ENCODE measurements at regions not wholly inside any gene's neighbourhood (a gene's known extent, or its start where the extent isn't known, plus 50 kb on each side); places are given as distances from the start of the nearest gene placed in this dataset.

DNA sequence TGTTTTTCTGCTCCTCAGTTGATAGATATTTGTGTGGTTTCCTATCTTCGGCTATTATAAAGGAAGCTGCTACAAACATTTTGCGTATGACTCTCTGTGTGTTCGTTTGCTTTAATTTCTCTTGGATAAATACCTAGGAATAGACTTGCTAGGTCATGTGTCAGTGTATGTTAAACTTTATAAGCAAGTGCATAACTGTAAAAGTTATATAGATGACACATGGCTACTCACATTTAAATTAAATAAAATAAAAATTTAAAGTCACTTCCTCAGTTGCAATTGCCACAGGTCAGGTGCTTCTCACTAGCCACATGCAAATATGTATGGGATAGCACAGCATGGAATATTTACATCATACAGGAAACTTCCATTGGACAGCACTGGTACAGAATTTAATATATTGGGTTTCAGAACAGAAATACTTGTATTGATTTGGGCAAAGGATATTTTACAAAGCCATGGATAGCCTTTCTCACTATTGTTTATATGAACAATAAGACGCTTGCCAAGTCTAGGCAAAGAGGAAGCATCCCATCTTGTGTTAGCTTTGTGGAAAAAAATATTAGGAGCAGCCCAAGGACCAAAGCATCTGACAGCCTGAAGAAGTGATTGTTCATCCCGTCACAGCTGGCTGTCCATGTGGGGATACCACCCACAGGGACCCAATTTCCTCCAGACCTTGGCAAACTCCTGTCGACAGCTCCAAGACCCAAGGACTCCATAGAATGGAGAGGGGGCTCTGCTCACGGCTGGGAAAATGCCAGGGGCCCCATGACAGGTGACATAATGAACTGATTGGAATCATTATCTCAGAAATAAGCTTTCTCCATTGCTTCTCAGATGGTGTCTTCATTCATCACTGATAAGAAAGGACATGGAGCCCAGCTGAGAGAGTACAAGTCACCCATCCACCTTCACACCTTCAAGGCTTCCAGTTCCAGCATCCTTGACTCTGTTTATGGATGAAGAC is 196.7 kb downstream of the SH3BP4 start:
- no peak overlapping the region for H3K4me3 Mint-ChIP-seq
- no peaks in the 10 kb centered on the region for H3K9me3 Mint-ChIP-seq
- no peaks in the 10 kb centered on the region for H3K36me3 Mint-ChIP-seq (ENCODE audit: low read depth)
- H3K27ac Mint-ChIP-seq = no peak overlapping the region
- no peak for ATAC-seq (replicated peaks)
- H3K4me1 Mint-ChIP-seq = no peaks in the 10 kb centered on the region
- H3K27me3 Mint-ChIP-seq = peaks cover 25% of the 10 kb centered on the region

DNA sequence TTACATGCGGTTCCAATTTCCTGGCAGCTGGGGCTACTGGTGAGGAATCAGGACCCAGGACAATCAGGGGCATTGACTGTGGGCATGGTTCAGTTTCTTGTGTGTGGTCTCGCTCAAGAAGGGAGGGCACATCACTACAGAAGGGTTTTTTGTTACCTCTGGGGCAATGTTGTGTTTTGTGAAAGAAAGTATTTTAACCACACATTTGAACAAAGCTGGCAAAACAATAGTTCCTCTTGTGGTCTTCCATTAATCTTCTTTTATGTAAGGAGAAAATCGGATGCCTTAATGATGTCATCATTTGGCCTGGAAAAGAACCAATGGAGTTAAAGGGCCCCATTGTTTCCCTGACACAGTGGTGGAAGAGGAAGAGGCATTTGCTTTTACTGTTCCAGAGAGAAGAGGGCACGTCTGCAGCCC is 197.4 kb downstream of the SH3BP4 start:
- Mint-ChIP-seq H3K4me3 (no peak overlapping the region), H3K4me1 (no peaks in the 10 kb centered on the region), H3K27ac (no peak overlapping the region), H3K36me3 (ENCODE audit: low read depth) (no peaks in the 10 kb centered on the region), H3K27me3 (peaks cover 27% of the 10 kb centered on the region), H3K9me3 (no peaks in the 10 kb centered on the region)
- no peak for ATAC-seq (replicated peaks)

DNA sequence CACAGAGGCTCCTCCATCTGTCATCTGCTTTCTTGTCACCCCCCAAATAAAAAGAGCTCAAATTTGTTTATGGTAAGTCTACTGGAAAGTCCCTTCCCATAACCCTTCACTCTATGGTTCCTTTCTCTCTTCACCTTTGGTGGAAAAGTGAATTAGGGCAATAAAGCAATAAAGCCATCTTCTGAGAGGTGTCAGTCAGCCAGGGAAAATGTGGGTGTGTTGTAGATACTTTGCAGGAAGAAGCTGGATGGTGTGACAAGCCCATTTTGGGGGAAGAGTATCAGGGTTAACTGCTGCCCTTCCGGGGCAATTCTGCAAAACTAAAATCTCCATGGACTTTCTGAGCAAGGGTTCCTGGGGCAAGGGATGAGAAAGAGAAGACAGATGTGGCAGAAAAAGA is 197.9 kb downstream of the SH3BP4 start:
- ATAC-seq (replicated peaks) = no peak
- Mint-ChIP-seq H3K27me3 (peaks cover 26% of the 10 kb centered on the region), H3K4me1 (no peaks in the 10 kb centered on the region), H3K9me3 (no peaks in the 10 kb centered on the region), H3K27ac (no peak overlapping the region), H3K36me3 (ENCODE audit: low read depth) (no peaks in the 10 kb centered on the region), H3K4me3 (no peak overlapping the region)

DNA sequence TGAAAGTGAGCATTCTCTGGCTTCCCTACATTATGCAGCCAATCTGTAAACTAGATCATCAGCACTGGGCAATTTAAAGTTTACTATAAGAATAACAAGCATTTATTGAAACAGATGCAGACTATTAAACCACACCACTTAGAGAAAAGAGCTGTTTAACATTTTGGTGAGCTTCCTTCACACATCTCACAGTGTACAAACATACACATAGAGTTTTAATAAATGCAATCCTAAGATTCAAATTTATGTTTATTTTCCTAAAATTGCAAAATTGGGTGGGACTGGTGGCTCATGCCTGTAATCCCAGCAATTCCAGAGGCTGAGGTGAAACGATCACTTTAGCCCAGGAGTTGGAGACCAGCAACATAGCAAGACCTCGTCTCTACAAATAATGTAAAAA is 199.3 kb downstream of the SH3BP4 start:
- no peak overlapping the region for H3K4me3 Mint-ChIP-seq

DNA sequence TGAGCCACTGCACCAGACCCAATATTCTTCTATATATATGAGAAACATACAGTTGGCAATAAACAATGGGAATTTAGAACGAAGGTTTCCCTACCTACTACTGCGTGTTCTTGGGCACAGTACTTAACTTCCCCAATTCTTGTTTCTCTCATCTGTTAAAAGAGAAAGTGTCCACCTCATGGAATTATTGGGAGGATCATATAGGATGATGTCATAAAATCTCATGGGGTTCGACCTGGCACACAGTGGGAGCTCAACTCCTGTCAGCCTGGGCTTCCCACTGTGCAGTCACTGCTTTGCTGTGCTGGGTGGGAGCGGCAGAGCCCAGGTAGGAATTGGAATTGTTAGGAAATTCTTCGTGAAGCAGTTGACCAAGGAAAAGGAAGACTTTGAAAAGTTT is 203.3 kb downstream of the SH3BP4 start:
- no peaks in the 10 kb centered on the region for H3K36me3 Mint-ChIP-seq (ENCODE audit: low read depth)
- no peaks in the 10 kb centered on the region for H3K9me3 Mint-ChIP-seq
- H3K27me3 Mint-ChIP-seq = peaks cover 22% of the 10 kb centered on the region
- no peak overlapping the region for H3K4me3 Mint-ChIP-seq
- no peak for ATAC-seq (replicated peaks)
- H3K4me1 Mint-ChIP-seq = no peaks in the 10 kb centered on the region
- H3K27ac Mint-ChIP-seq = no peak overlapping the region

More for the DNA sequence above, 199.3 kb downstream of the SH3BP4 start:
- Mint-ChIP-seq H3K9me3 (no peaks in the 10 kb centered on the region), H3K27me3 (peaks cover 22% of the 10 kb centered on the region), H3K27ac (no peak overlapping the region), H3K4me1 (no peaks in the 10 kb centered on the region), H3K36me3 (ENCODE audit: low read depth) (no peaks in the 10 kb centered on the region)
- no peak for ATAC-seq (replicated peaks)

DNA sequence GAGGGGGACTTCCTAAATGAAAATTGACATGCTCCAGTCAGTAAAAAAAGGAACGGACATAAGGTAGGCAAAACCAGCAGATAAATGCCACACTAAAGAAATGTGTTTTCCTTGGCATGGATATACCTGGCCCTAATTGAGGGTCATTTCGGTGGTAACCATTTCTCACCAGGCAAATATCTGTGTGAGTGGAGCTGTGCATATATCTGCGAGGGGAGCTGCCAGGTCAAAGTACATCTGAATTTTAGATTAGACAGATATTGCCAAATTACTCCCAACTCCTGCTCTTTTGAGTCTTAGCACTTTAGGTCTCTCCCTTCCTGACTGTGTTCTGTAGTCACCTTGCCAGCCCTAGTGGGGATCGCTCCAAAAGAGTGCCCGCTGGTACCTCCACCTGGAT is 204.2 kb downstream of the SH3BP4 start:
- Mint-ChIP-seq H3K4me3 (no peak overlapping the region), H3K27me3 (peaks cover 24% of the 10 kb centered on the region)

DNA sequence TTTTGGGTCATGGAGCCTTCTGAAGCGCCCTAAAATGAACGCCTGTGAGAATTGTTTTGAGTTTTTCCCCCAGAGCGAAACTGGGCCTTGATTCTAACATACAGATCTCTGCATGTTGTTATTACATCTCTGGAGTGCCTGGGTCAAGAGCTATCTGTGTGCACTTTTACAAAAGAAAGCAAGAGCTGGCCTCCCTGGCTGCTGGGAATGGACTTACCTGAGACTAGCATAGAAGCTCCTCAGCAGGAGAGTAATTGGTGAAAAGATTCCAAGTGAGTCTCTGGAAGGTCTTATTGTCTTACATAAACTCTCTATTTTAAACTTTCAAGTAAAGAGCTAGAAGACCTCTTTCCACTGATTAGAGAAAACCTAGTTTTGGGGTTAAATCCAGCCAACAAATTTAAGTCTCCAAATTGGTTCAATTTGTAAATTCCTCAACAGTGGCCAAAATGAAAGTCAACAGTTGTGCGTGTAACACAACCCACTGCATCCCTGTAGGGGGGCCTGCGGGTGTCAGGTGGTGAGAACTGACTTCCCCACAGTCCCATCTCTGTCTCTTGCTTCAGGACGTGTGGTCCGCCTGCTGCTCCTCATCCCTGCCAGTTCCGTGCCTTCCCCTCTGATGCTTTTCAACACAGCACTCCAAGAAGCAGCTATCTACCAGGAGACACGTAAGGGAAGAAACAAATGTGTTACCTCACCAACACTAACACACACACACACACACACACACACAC is 206.1 kb downstream of the SH3BP4 start:
- Mint-ChIP-seq H3K27ac (no peak overlapping the region), H3K9me3 (no peaks in the 10 kb centered on the region), H3K4me1 (no peaks in the 10 kb centered on the region), H3K4me3 (no peak overlapping the region), H3K36me3 (ENCODE audit: low read depth) (no peaks in the 10 kb centered on the region), H3K27me3 (peaks cover 33% of the 10 kb centered on the region)
- no peak for ATAC-seq (replicated peaks)

More for the DNA sequence above, 204.2 kb downstream of the SH3BP4 start:
- H3K4me1 Mint-ChIP-seq = no peaks in the 10 kb centered on the region
- no peak for ATAC-seq (replicated peaks)
- no peaks in the 10 kb centered on the region for H3K36me3 Mint-ChIP-seq (ENCODE audit: low read depth)
- no peaks in the 10 kb centered on the region for H3K9me3 Mint-ChIP-seq
- H3K27ac Mint-ChIP-seq = no peak overlapping the region

DNA sequence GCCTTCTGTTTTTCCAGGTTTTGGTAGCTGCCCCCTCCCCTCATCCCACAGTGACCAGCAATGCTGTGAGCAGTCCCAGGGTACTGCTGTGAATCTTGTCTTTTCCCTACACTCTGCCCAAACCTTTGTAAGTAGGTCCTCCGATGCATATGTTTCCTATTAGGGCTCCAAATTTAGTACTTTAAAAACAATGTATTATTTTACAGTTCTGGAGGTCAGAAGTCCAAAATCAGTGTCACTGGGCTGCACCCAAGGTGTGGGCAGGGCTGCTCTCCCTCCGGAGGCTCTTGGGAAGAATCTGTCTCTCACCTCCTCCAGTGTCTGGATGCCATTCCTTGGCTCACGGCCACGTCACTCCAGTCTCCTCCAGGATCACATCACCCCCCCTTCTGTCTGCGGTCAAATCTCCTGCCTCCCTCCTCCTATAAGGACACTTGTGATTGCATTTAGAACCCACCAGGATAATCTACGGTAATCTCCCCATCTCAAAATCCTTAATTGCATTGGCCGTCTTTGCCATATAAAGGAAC is 208.5 kb downstream of the SH3BP4 start:
- no peak for ATAC-seq (replicated peaks)
- no peak overlapping the region for H3K4me3 Mint-ChIP-seq
- H3K36me3 Mint-ChIP-seq (ENCODE audit: low read depth) = no peaks in the 10 kb centered on the region
- peaks cover 33% of the 10 kb centered on the region for H3K27me3 Mint-ChIP-seq
- H3K27ac Mint-ChIP-seq = no peak overlapping the region
- no peaks in the 10 kb centered on the region for H3K9me3 Mint-ChIP-seq
- H3K4me1 Mint-ChIP-seq = no peaks in the 10 kb centered on the region

DNA sequence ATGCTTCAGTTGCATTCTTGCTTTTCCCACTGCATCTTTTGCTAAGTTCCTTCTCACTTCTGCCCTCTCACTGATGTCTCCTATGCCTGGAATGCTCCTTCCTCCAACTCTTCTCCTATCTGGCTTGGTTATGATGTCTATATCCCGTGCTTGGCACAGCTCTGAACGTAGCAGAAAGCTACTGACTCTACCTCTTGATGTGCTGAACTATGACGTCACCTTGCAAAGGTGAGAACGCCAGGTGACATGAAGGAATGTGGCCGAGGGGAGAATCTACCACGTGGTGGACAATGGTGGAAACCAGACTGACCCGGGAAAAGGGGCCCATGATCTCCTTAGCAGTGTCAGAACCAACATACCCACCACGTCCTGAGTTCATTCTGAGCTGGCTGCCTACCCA is 209.7 kb downstream of the SH3BP4 start:
- H3K4me3 Mint-ChIP-seq = no peak overlapping the region
- peaks cover 37% of the 10 kb centered on the region for H3K27me3 Mint-ChIP-seq
- H3K27ac Mint-ChIP-seq = no peak overlapping the region
- H3K4me1 Mint-ChIP-seq = no peaks in the 10 kb centered on the region
- no peaks in the 10 kb centered on the region for H3K9me3 Mint-ChIP-seq
- no peak for ATAC-seq (replicated peaks)
- H3K36me3 Mint-ChIP-seq (ENCODE audit: low read depth) = no peaks in the 10 kb centered on the region

DNA sequence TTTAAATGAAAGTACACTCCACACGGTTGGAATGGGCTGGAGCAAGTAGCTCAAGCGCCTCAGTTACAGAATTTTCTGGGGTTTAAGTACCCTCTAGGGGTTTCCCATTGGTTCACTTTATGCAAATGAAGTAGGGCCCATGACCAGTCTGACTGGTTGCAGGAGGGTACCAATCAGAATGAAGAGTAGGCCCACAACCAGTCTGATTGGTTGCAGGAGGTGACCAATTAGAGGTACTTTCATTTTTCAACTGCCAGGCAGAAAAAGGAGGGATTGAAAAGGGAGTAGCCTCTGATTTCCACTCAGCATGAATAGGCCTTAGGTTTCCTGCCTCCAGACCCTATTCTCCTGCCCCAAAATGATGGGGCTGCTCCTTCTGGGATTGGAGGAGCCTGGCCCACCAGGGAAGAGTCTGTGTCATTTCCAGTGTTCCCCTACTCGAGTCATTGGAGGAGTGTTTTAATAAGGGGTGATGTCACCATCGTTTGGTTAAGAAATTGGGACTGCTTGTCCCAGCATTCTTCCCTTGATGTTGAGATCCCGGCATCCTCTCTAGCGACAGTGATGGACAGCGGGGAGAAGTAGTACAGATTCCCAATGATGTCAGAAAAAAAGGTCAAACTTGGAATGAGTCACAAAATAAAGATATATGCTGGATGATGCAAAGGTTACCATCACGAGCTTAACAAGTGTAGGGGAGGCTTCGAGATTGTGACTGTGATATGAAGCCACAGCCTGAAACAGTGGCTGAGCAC is 210.4 kb downstream of the SH3BP4 start:
- H3K36me3 Mint-ChIP-seq (ENCODE audit: low read depth) = no peaks in the 10 kb centered on the region
- no peak overlapping the region for H3K4me3 Mint-ChIP-seq
- H3K4me1 Mint-ChIP-seq = no peaks in the 10 kb centered on the region
- H3K27me3 Mint-ChIP-seq = peaks cover 32% of the 10 kb centered on the region
- no peaks in the 10 kb centered on the region for H3K9me3 Mint-ChIP-seq
- no peak for ATAC-seq (replicated peaks)
- H3K27ac Mint-ChIP-seq = no peak overlapping the region

DNA sequence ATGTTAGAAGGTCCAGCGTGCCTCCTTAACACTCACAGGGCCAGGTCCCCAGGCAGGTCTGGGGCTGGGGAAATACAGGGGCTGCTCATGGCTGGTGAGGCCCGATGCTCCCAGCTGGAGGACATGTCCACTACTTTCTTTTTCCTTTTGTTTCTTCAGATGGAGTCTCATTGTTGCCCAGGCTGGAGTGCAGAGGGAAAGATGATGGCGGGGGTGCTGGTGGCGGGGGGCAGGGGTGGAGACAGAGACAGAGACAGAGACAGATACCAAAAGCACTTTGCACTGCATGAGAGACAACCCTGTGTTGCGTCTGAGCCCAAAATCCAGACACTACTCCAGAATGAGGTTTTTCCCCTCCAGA is 211.0 kb downstream of the SH3BP4 start:
- ATAC-seq (replicated peaks) = no peak
- no peak overlapping the region for H3K4me3 Mint-ChIP-seq
- H3K4me1 Mint-ChIP-seq = no peaks in the 10 kb centered on the region
- no peaks in the 10 kb centered on the region for H3K36me3 Mint-ChIP-seq (ENCODE audit: low read depth)
- no peak overlapping the region for H3K27ac Mint-ChIP-seq
- peaks cover 32% of the 10 kb centered on the region for H3K27me3 Mint-ChIP-seq
- no peaks in the 10 kb centered on the region for H3K9me3 Mint-ChIP-seq

DNA sequence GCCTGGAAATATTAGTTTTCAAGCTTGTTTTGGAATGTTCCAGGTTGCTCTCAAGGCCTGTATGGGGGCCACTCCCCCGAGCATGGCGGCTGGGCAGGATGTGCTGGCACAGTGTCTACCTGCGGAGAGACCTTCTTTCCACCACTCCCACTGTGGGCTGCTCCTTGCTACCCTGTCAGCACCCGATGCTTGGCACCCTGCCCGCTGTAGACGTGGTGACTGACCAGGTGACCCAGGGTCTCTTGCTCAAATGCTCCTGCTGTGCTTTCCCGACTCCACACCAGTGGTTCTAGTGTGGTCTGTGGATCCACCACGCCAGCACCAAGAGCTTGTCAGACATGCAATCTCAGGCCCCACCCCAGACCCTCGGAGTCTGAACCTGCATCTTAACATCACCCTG is 213.3 kb downstream of the SH3BP4 start:
- H3K9me3 Mint-ChIP-seq = peaks cover 5% of the 10 kb centered on the region
- no peak overlapping the region for H3K27ac Mint-ChIP-seq
- no peak for ATAC-seq (replicated peaks)
- H3K27me3 Mint-ChIP-seq = peaks cover 24% of the 10 kb centered on the region
- no peaks in the 10 kb centered on the region for H3K36me3 Mint-ChIP-seq (ENCODE audit: low read depth)
- H3K4me3 Mint-ChIP-seq = no peak overlapping the region
- H3K4me1 Mint-ChIP-seq = no peaks in the 10 kb centered on the region

DNA sequence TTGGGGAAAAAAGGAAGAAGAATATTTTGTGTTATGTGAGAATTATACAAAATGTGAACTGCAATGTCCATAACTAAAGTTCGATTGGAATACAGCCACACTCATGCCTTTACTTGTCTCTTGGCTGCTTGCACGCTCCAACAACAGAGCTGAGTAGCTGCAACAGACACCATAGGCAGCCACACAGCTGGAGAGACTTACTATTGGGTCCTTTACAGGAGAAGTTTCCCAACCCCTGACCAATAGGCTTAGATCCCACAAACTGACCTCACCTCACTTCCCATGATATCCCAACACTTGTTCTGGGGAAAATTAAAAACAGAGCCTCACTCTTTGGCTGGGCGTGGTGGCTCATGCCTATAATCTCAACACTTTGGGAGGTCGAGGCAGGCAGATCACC is 213.8 kb downstream of the SH3BP4 start:
- no peak for ATAC-seq (replicated peaks)
- H3K27ac Mint-ChIP-seq = no peak overlapping the region
- H3K9me3 Mint-ChIP-seq = peaks cover 5% of the 10 kb centered on the region
- H3K36me3 Mint-ChIP-seq (ENCODE audit: low read depth) = no peaks in the 10 kb centered on the region
- H3K4me3 Mint-ChIP-seq = no peak overlapping the region
- no peaks in the 10 kb centered on the region for H3K4me1 Mint-ChIP-seq
- H3K27me3 Mint-ChIP-seq = peaks cover 19% of the 10 kb centered on the region

DNA sequence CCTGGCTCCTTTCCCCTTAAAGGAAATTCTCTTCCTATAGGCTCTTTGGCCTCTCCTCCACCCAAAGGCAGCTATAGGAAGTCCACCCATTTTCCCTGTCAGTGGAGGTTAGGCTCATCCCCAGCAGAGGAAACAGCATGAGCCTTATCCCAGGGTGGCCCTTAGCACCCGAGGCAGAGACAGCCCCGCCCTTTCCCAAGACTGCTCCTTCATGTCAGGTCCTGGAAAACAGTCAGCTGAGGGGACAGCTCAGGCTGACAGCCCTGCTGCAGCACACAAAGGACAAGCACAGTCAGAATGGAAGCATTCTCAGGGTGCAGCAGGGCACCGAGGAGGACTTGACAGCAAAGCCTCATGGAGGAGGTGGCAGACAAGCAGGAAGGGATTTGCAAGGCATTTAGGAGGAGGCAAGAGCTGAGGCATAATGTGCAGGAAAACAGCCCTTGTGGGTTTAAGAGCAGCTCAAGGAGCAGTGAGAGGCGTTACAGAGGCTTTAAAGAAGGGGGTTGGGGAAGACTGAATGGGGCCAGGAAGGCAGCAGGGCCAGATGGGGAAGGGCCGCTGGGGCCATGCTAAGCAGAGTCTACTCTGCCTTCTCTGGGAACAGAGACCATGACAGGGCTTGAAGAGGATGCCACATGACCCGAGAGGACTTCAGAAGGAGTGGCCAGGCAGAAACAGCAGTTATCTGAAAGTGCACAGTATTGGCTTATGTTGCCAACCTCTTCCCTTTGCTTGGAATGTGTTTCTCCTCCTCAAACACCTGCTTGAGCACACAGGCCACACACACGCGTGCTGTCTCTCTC is 216.6 kb downstream of the SH3BP4 start:
- H3K4me1 Mint-ChIP-seq = no peaks in the 10 kb centered on the region
- no peak overlapping the region for H3K27ac Mint-ChIP-seq
- no peak for ATAC-seq (replicated peaks)
- H3K9me3 Mint-ChIP-seq = peaks cover 5% of the 10 kb centered on the region
- H3K27me3 Mint-ChIP-seq = peaks cover 10% of the 10 kb centered on the region
- H3K36me3 Mint-ChIP-seq (ENCODE audit: low read depth) = no peaks in the 10 kb centered on the region
- H3K4me3 Mint-ChIP-seq = no peak overlapping the region
